Loucy (cell line): ENCODE measurements at regions not wholly inside any gene's neighbourhood (a gene's known extent, or its start where the extent isn't known, plus 50 kb on each side); places are given as distances from the start of the nearest gene placed in this dataset.
A peak's percentile ranks its signal among the peaks of the same experiment; 100 is the strongest.

Experiments
- H2AFZ ChIP-seq: fragments of 200-600 bp; sonication (generic); 2 replicates; pipeline ENCODE4 v1.6.0; 2016; ENCODE audit warnings: antibody characterized with exemption, mild to moderate bottlenecking, low read length, moderate library complexity
- H3F3A ChIP-seq: fragments of 200-600 bp; 2 replicates; pipeline ENCODE4 v1.6.0; 2016; ENCODE audit warnings: antibody characterized with exemption, low read depth, mild to moderate bottlenecking
- H3K27me3 ChIP-seq: fragments of 200-600 bp; sonication (generic); 2 replicates; pipeline ENCODE4 v1.6.1; 2014; ENCODE audit warnings: low read length, mild to moderate bottlenecking; ENCODE audit not compliant: insufficient read depth, poor library complexity, severe bottlenecking
- H3K36me3 ChIP-seq: fragments of 200-600 bp; sonication (generic); 2 replicates; pipeline ENCODE4 v1.6.1; 2016; ENCODE audit warnings: low read length; ENCODE audit not compliant: insufficient read depth
- H3K4me1 ChIP-seq: fragments of 200-600 bp; sonication (generic); 2 replicates; pipeline ENCODE4 v1.5.1; 2014; ENCODE audit warnings: low read length, mild to moderate bottlenecking; ENCODE audit not compliant: insufficient read depth, poor library complexity, severe bottlenecking
- H3K4me2 ChIP-seq: fragments of 200-600 bp; sonication (generic); 2 replicates; pipeline ENCODE4 v1.6.0; 2014; ENCODE audit warnings: antibody characterized with exemption, low read length, low read depth, mild to moderate bottlenecking; ENCODE audit not compliant: poor library complexity, severe bottlenecking
- H3K4me3 ChIP-seq: fragments of 200-600 bp; sonication (generic); 2 replicates; pipeline ENCODE4 v1.5.1; 2014; ENCODE audit warnings: low read length, mild to moderate bottlenecking, mixed read lengths; ENCODE audit not compliant: poor library complexity, severe bottlenecking
- H3K79me2 ChIP-seq: fragments of 200-600 bp; sonication (generic); 2 replicates; pipeline ENCODE4 v1.6.1; 2014; ENCODE audit warnings: low read length; ENCODE audit not compliant: insufficient read depth
- H3K9ac ChIP-seq: fragments of 200-600 bp; sonication (generic); 2 replicates; pipeline ENCODE4 v1.6.0; 2014; ENCODE audit warnings: mild to moderate bottlenecking, low read depth, low read length, moderate library complexity; ENCODE audit not compliant: poor library complexity, severe bottlenecking
- H3K9me2 ChIP-seq: fragments of 200-600 bp; sonication (generic); replicated peaks from 2 replicates; pipeline ENCODE4 v1.6.1; 2016; ENCODE audit warnings: low read depth, low read length, mixed read lengths
- H3K9me3 ChIP-seq: fragments of 200-600 bp; sonication (generic); 2 replicates; pipeline ENCODE4 v1.6.1; 2014; ENCODE audit warnings: mild to moderate bottlenecking, antibody characterized with exemption, low read length, low read depth; ENCODE audit not compliant: insufficient read depth
- H4K20me1 ChIP-seq: fragments of 200-600 bp; sonication (generic); 2 replicates; pipeline ENCODE4 v1.6.0; 2014; ENCODE audit warnings: antibody characterized with exemption, low read length, mild to moderate bottlenecking; ENCODE audit not compliant: insufficient read depth, poor library complexity, severe bottlenecking
- CTCF ChIP-seq: fragments of 200-600 bp; sonication (generic); conservative IDR thresholded peaks from 2 replicates; pipeline ENCODE4 v1.5.1; 2014; ENCODE audit warnings: mild to moderate bottlenecking, antibody characterized with exemption, low read length
- EZH2phosphoT487 ChIP-seq: fragments of 200-600 bp; IDR thresholded peaks from 2 replicates; pipeline ENCODE4 v1.6.1; 2018; ENCODE audit warnings: antibody characterized with exemption, mild to moderate bottlenecking, moderate library complexity, borderline replicate concordance

GRCh38 chr16:72566174-72566573 lies 394.2 kb upstream of the PMFBP1 start:
- H3K4me2 ChIP-seq = no peak overlapping the region
- no peaks in the 10 kb centered on the region for H3K36me3 ChIP-seq
- H3K9me2 ChIP-seq = no peaks in the 10 kb centered on the region
- no peak overlapping the region for H3K9ac ChIP-seq
- TF ChIP-seq EZH2phosphoT487 = no peak
- no peak for TF ChIP-seq CTCF
- no peaks in the 10 kb centered on the region for H3K27me3 ChIP-seq
- no peaks in the 10 kb centered on the region for H3K9me3 ChIP-seq
- H3K4me3 ChIP-seq = no peak overlapping the region
- H3K4me1 ChIP-seq = peaks cover 2% of the 10 kb centered on the region
- no peak overlapping the region for H2AFZ ChIP-seq
- H3F3A ChIP-seq = peaks cover 2% of the 10 kb centered on the region
- no peaks in the 10 kb centered on the region for H4K20me1 ChIP-seq
- H3K79me2 ChIP-seq = no peaks in the 10 kb centered on the region

DNA sequence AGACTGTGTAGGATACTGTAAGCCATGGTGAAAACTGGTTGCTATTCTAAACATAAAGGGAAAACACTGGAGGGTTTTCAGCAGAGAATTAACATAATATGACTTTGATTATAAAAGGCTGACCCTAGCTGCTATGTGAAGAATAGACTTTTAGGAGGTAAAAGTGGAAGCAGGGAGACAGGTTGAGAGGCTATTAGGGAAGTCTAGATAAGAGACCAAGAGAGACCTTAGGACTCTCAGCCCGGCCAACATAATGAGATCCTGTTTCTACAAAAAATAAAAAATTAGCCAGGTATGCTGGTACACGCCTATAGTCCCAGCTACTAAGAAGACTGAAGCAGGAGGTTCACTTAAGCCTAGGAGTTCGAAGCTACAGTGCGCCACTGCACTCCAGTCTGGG lies 393.2 kb upstream of the PMFBP1 start:
- Histone ChIP-seq H3K36me3 (no peaks in the 10 kb centered on the region), H3K4me1 (peaks cover 11% of the 10 kb centered on the region), H3K4me3 (no peak overlapping the region), H3K9me3 (no peaks in the 10 kb centered on the region), H3K4me2 (no peak overlapping the region), H3K9ac (no peak overlapping the region), H3K9me2 (no peaks in the 10 kb centered on the region), H3K27me3 (no peaks in the 10 kb centered on the region), H2AFZ (no peak overlapping the region), H3K79me2 (no peaks in the 10 kb centered on the region), H4K20me1 (no peaks in the 10 kb centered on the region), H3F3A (peaks cover 9% of the 10 kb centered on the region)
- no peak for TF ChIP-seq CTCF
- TF ChIP-seq EZH2phosphoT487 = no peak

GRCh38 chr16:72560617-72561016 lies 388.7 kb upstream of the PMFBP1 start:
- no peaks in the 10 kb centered on the region for H3K9me2 ChIP-seq
- no peak overlapping the region for H2AFZ ChIP-seq
- no peaks in the 10 kb centered on the region for H3K36me3 ChIP-seq
- H3K4me1 ChIP-seq = peaks cover 11% of the 10 kb centered on the region
- H3K9ac ChIP-seq = no peak overlapping the region
- peaks cover 9% of the 10 kb centered on the region for H3F3A ChIP-seq
- no peaks in the 10 kb centered on the region for H3K79me2 ChIP-seq
- H3K9me3 ChIP-seq = no peaks in the 10 kb centered on the region
- peak overlapping the region; percentile 45 for H3K4me3 ChIP-seq
- H3K4me2 ChIP-seq = peak overlapping the region; percentile 68
- H4K20me1 ChIP-seq = no peaks in the 10 kb centered on the region
- H3K27me3 ChIP-seq = no peaks in the 10 kb centered on the region
- TF ChIP-seq EZH2phosphoT487 = no peak
- TF ChIP-seq CTCF = no peak
